ENCODE measurements at regions not wholly inside any gene's neighbourhood (a gene's known extent, or its start where the extent isn't known, plus 50 kb on each side); places are given as distances from the start of the nearest gene placed in this dataset.

DNA sequence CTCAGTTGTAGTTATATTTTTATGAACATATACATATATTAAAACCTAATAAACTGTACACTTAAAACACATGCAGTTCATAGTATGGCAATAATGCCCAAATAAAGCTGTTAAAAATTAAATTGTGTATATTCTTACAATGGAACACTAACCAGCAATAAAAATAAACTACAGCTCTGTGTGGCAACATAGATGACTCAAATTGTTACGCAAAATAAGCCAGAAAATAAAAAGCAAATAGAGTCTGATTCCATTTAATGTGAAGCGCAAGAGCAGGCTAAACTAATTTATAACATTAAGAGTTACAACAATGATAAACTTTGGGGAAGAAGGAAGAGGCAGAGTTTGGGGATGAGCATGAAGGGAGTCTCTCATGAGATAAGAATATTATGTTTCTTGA, 597.3 kb downstream of the TLE1 start:
- no peaks in the 10 kb centered on the region for H3K27me3 ChIP-seq
- H3K27ac ChIP-seq = no peak overlapping the region
- H3K4me1 ChIP-seq = no peaks in the 10 kb centered on the region
- 85 to 95% methylated on average over 2 of the region's 2 CpGs for WGBS, 2 donors
- no peaks in the 10 kb centered on the region for H3K9me3 ChIP-seq
- intact Hi-C loops (cut with DNase I) = no loop called here
- no peaks in the 10 kb centered on the region for H3K36me3 ChIP-seq
- no peak for DNase-seq
- no peak overlapping the region for H3K4me3 ChIP-seq
- TF ChIP-seq, protein P1, sequence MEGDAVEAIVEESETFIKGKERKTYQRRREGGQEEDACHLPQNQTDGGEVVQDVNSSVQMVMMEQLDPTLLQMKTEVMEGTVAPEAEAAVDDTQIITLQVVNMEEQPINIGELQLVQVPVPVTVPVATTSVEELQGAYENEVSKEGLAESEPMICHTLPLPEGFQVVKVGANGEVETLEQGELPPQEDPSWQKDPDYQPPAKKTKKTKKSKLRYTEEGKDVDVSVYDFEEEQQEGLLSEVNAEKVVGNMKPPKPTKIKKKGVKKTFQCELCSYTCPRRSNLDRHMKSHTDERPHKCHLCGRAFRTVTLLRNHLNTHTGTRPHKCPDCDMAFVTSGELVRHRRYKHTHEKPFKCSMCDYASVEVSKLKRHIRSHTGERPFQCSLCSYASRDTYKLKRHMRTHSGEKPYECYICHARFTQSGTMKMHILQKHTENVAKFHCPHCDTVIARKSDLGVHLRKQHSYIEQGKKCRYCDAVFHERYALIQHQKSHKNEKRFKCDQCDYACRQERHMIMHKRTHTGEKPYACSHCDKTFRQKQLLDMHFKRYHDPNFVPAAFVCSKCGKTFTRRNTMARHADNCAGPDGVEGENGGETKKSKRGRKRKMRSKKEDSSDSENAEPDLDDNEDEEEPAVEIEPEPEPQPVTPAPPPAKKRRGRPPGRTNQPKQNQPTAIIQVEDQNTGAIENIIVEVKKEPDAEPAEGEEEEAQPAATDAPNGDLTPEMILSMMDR (IDR thresholded peaks at IDR 0.05) = no peak
- TF ChIP-seq POLR2AphosphoS5 (IDR thresholded peaks at IDR 0.05) (no peak), EP300 (IDR thresholded peaks at IDR 0.05) (no peak), POLR2A (IDR thresholded peaks at IDR 0.05) (no peak)

DNA sequence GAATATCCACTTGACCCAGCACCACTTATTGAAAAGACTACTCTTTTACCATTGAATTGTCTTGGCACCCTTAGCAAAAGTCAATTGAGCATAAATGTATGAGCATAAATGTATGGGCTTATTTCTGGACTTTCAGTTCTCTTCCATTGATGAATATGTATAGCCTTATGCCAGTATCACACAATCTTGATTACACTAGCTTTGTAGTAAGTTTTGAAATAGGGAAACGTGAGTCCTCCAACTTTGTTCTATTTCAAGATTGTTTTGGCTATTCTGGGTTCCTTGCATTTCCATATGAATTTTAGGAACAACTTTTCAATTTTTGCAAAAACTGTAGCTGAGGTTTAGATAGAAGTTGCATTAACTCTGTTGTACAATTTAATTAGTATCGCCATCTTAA, 601.0 kb downstream of the TLE1 start:
- Histone ChIP-seq H3K27ac (no peak overlapping the region), H3K36me3 (no peaks in the 10 kb centered on the region), H3K9me3 (no peaks in the 10 kb centered on the region), H3K27me3 (no peaks in the 10 kb centered on the region), H3K4me3 (no peak overlapping the region), H3K4me1 (peaks cover 0 to 10% (median 9%) of the 10 kb centered on the region in 4 donors)
- 81 to 91% methylated on average over 2 of the region's 2 CpGs for WGBS, 2 donors
- intact Hi-C loops (cut with DNase I) = loop anchor here (10.0 kb wide), 1 partner anchor 596 kb away; the partner anchor contains the start of gene TLE1
- DNase-seq = no peak
- TF ChIP-seq, protein P1 (IDR thresholded peaks at IDR 0.05) = no peak
- TF ChIP-seq EP300 (IDR thresholded peaks at IDR 0.05) (no peak), POLR2A (IDR thresholded peaks at IDR 0.05) (no peak), POLR2AphosphoS5 (IDR thresholded peaks at IDR 0.05) (no peak)

DNA sequence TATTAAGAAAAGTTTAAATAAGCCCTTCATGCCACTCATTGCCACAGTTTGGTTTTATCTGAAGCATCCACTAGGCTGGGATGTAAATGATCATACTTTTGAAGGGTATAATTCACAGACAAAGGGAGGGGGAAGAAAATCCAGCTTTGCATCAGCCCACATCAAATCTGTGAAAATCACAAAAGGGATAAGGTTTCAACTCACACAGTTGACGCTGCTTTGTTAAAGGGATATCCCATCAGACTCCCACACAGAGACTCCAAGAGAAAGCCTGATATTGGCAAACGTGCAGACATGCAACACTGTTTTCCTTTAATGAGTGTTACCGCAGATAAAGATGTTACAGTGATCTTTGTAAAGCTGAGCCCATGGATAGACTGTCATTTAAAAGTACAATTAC, 602.9 kb downstream of the TLE1 start:
- H3K36me3 ChIP-seq = no peaks in the 10 kb centered on the region
- H3K27me3 ChIP-seq = no peaks in the 10 kb centered on the region
- no peak overlapping the region for H3K27ac ChIP-seq
- intact Hi-C loops (cut with DNase I) = loop anchor here (10.0 kb wide), 1 partner anchor 598 kb away; the partner anchor contains the start of gene TLE1
- H3K9me3 ChIP-seq = no peaks in the 10 kb centered on the region
- 63 to 86% methylated on average over 3 of the region's 3 CpGs for WGBS, 2 donors
- H3K4me1 ChIP-seq = peaks cover 0 to 26% (median 22%) of the 10 kb centered on the region in 4 donors
- TF ChIP-seq POLR2AphosphoS5 (IDR thresholded peaks at IDR 0.05) (no peak), EP300 (IDR thresholded peaks at IDR 0.05) (no peak), POLR2A (IDR thresholded peaks at IDR 0.05) (no peak)
- TF ChIP-seq, protein P1 (IDR thresholded peaks at IDR 0.05) = no peak
- H3K4me3 ChIP-seq = no peak overlapping the region
- DNase-seq = no peak

DNA sequence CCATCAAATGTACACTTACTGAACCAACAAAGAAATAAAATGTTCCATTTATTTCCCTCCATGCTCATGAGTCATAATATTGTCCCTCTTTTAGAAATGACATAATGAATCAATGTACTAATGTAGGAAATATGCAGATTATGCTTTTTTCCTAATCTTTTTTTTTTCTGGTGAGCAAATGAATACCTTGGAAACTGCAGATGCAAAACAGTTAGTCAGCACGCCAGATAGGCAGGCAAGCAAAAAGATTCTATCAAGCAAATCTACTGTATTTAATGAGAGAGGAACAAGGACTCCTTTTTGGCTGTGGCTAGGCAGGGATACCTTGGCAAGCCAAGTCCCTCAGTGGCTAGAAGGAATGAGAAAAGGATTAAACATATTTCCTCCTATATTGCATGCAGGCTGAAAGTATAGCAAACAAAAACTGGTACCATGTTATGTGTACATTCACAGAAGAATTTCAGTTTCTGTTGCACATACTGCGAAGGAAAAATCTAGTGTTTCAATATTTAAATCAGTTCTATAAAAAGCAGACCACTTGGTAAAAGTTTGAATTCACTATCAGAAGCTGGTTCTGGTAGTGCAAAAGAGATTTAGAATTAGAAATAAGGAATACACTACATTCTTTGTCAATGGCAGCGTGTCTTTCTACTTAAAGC, 605.4 kb downstream of the TLE1 start:
- TF ChIP-seq EP300 (IDR thresholded peaks at IDR 0.05) (no peak), POLR2AphosphoS5 (IDR thresholded peaks at IDR 0.05) (peak in 1 of 4 donors; percentile 9), POLR2A (IDR thresholded peaks at IDR 0.05) (no peak)
- TF ChIP-seq, protein P1 (IDR thresholded peaks at IDR 0.05) = no peak
- Histone ChIP-seq H3K27me3 (no peaks in the 10 kb centered on the region), H3K4me3 (no peak overlapping the region), H3K27ac (peak overlapping the region in 1 of 4 donors; percentile 45), H3K9me3 (no peaks in the 10 kb centered on the region), H3K36me3 (no peaks in the 10 kb centered on the region), H3K4me1 (peaks cover 0 to 26% (median 22%) of the 10 kb centered on the region in 4 donors)
- intact Hi-C loops (cut with DNase I) = loop anchor here (10.0 kb wide), 1 partner anchor 601 kb away; the partner anchor contains the start of gene TLE1
- DNase-seq = no peak
- 65 to 78% methylated on average over 3 of the region's 3 CpGs for WGBS, 2 donors

Measured in sigmoid colon (tissue), 6 donors.